GM18907 (cell line): ENCODE measurements at regions not wholly inside any gene's neighbourhood (a gene's known extent, or its start where the extent isn't known, plus 50 kb on each side); places are given as distances from the start of the nearest gene placed in this dataset.

Experiments used
- ATAC-seq: cut with Tn5 transposase; IDR thresholded peaks from one replicate; pipeline ENCODE4 v1.9.1; 2021; ENCODE audit warnings: mild to moderate bottlenecking, moderate library complexity; ENCODE audit not compliant: unreplicated experiment

DNA sequence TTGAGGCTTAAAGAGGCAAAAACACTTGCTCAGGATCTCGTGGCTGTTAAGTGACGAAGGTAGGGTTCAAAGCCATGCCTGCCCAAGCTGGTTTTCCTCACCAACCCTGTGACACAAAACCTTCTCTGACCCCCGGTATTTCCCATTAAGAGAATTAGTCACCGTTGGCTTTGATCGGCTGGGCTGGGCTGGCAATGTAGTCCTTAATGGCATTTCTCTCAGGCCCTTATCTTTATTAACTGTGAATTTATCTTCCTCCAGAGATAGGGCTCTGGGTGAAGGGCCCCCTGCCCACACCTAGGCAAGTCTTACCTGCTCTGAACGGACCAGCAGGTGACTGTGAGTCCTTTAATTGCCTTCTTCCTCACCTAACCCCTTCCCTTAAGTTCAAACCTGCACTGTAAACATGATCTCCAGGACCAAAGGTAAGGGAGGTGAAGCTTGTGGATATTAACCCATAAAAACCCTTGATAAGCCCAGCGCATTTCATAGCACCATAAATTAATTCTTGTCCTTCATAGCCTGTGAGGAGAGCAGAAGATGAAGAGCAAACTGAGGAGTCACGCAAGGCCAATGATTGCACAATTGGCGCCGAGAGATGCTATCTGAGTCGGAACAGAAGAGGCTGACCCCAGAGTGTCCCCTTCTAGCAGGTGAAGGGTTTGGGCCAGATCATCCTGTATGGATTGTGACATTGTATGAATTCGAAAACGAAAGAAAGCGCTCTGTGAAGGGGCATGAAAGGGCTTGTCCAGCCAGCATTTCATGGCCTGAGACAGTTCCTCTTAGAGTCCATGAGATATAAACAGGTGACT lies 790.8 kb upstream of the TBX3 start:
- ATAC-seq = no peak

GRCh38 chr12:115473257-115473956 lies 789.4 kb upstream of the TBX3 start:
- ATAC-seq = no peak

DNA sequence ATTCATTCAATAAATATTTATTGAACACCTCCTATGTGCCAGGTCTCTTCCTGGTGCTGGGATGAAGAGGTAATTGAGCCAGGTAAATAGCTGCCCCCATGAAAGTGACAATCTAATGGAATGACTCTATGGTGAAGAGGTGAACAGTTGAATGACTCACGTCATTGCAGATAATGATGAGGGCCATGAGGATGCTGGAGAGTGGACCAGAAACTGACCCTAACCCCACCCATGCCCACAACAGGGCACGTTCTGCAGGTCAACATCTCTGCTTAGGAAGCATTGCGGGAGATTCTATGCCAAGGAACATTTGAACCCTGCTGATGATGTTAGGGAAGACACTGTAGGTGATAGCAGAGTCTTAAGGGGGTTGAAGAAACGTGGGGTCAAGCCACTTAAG lies 788.9 kb upstream of the TBX3 start:
- no peak for ATAC-seq

DNA sequence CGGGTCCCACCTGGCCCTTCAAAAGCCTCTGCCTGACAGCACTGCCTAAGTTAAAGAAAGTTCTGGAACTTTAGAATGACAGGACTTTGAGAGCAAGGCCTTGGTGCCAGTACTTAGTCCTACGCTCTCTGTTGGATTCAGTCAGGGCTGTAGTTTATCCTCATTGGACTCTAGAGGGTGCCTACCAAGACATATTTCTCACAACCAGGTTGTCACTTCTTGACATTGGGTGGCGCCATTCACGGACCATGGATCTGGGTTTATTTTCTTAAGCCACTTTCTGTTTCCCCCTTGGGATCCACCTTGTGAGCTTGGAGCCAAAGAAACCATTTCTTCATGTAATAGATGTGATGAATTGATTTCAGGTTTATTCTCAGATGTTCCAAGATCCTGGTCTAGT lies 787.0 kb upstream of the TBX3 start:
- no peak for ATAC-seq

GRCh38 chr12:115470526-115470925 lies 786.6 kb upstream of the TBX3 start:
- ATAC-seq = no peak

GRCh38 chr12:115468087-115468510 lies 784.1 kb upstream of the TBX3 start:
- no peak for ATAC-seq

DNA sequence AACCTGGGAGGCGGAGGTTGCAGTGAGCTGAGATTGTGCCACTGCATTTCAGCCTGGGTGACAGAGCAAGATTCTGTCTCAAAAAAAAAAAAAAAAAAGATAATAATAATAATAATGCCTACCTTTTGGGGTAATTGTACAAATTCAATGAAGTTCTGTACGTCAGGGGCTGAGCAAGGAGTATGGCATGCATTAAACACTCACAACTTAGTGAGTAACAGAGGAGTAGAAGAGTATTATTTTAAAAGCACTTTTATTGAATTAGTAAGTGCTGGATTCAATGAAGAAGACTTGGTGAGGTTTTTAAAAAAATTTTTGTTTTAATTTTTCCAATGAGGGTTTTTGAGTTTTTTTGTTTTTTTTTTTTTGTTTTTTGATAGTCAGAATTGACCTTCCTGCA lies 783.6 kb upstream of the TBX3 start:
- ATAC-seq = no peak

GRCh38 chr12:115466076-115466475 lies 782.1 kb upstream of the TBX3 start:
- no peak for ATAC-seq

GRCh38 chr12:115464661-115465060 lies 780.7 kb upstream of the TBX3 start:
- no peak for ATAC-seq

GRCh38 chr12:115464111-115464581 lies 780.2 kb upstream of the TBX3 start:
- no peak for ATAC-seq

DNA sequence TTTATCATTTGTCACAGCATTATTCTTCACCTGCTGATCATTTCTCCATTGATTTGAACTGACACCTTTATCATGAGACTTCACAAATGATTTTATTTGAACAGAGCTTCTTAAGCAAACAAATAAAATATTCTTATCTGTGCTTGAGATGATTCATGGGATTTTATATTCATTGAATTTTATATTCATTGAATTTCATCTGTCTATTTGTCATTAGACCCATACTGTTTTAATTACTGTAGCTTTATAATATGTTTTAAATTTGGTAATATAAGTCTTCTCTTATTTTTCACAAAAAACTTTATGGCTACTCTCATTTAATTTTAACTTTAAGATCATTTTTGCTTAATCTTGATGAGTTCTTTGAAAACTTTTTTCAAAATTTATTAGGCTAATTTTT lies 777.4 kb upstream of the TBX3 start:
- ATAC-seq = no peak

DNA sequence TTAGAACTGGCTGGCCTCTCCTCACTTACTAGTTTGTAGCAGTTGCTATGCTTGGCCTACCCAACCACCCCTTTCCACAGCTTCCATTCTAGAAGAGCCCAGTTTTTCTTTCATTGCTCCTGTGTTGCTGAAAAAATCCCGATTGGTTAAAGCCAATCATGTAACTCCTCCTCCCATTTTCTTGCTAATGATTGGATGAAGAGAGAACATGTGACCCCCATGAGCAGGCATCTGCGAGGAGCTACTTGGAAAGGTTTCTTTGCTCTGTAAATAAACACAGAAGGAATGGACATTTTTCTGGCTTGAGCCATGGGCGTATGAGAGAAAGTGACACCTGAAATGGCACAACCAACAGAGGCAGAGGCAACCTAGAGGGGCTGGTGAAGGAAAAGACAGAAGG lies 773.8 kb upstream of the TBX3 start:
- ATAC-seq = no peak

DNA sequence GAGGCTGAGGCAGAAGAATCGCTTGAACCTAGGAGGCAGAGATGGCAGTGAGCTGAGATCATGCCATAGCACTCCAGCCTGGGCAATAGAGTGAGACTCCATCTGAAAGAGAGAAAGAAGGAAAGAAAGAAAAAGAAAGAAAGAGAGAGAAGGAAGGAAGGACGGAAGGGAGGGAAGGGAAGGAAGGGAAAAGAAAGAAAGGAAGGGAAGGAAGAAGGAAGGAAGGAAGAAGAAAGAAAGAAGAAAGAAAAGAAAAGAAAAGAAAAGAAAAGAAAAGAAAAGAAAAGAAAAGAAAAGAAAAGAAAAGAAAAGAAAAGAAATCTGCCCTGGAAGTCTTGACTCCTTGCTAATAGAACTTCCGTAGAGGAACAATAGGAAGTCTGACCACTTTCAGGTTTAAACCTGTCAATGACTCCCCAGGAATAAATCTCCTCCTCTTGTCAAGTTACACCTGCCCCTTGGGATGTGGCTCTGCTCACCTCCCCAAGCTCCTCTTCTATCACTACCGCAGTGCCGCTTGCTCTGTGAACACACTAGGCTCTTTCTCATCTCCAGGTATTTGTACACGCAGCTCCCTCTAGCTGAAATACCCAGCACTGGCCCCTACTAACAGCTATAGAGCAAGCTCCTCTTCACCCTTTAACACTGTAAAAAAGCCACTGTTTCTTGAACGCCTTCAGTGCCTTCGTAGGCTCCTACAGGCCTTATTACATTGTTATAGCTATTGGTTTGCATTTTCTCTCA lies 773.1 kb upstream of the TBX3 start:
- no peak for ATAC-seq

DNA sequence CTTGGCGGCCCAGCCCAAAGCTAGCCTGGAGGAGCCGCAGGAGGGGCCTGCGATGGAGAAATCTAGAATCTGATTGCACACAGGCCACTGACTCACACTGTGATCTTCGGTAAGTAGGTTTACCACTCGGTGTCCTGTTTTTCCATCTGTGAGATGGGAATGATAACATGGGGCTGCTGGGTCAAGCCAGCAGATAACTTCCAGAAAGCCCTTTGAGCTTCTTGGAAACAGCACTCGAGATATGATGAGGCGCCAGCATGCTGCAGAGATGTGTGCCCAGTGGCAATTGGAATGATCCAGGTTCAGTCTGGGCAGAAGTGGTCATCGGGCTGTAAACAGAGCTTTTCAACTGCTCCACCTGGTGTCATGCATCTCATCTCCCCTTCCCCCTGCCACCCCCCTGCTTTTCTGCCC lies 771.3 kb upstream of the TBX3 start:
- no peak for ATAC-seq

- ATAC-seq = no peak
These were observed 768.8 kb upstream of the TBX3 start for GRCh38 chr12:115452751-115453281.

DNA sequence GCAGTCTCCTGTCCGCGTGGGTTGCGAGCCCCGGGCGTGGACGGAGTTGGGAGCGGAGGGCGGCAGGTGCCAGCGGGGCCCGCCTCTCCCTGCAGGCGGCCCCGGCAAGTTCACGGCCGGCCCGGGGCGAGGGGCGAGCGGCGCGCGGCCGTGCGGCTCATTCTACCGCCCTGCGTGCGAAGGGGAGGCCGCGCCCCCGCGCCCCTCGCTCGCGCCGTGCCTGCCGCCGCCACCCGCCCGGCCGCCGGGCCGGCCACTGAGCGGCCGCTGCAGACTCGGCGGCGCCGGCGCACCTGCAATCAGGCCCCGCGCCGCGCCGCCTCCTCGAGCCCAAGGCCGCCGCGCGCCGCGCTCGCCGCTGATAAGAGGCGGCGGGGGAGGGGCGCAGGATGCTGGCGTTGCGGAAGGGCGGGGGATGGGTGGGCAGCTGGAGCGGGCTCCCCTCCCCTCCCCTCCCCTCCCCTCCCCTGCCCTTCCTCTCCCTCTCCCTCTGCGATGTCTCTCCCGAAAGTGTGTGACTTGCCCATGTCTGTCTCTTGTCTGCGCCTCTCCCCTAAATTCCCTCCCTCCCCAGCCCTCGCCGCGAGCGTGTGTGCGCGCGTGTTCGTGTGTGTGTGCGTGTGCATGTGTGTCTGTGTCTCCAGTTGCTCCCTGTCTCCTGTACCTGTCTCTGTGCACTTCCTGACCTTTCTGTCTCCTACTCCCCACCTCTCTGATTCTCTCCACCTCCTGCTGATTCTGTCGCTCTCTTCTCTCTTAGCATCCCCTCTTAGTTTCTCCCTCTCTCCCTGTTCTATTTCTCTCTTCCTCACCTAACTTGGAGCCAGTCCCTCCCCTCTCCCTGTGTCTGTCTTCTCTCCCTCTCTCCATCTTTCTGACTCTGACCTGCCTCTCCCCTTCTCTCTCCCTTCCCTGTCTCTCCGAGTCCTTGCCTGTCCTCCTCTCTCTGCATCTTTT lies 768.1 kb upstream of the TBX3 start:
- no peak for ATAC-seq

DNA sequence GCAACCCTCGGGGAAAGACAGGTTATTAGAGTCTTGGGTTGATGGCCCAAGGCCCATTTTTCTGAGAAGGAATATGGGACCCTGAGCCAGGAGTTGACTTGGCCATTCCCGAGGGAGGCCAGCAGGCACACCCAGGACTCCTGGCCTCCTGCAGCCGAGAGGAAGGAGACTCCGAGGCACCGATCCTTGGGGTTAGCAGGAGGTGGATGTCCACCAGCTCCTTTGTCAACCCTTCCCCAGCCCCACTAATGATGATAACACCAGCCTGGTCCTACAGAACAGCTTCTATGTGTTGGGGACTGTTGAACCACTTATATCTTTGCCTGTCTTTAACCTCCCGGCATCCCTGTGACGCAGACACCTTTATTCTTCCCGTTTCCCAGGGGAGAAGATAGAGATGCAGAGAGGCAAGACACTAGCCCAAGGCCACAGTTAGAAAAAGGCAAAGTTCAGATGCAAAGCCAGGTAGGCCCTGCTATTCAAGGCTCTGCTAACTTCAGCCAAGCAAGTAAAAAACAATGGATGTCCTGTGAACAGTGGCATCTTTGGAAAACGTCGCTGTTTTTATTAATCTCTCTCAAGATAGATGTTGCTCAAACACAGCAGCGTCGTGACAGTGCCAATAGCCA lies 767.3 kb upstream of the TBX3 start:
- no peak for ATAC-seq

GRCh38 chr12:115450710-115451109 lies 766.7 kb upstream of the TBX3 start:
- no peak for ATAC-seq

DNA sequence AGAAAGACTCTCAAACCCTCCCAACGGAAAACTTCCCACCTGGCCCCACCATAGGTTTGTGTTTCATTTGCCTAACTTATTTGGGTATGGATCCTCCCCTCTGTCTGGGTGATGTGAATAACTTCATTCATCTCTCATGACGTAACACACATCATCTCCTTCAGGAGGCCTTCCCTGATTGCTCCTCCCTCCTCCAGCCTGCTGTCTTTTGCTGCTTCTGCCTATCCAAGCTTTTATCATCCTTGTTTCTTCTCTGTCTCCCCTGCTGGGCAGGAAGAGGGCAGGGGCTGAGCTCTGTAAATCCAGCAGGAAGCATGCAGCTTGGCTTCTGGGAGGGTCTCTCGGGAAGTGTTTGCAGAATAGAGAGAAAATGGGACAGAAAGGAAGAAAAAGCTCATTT lies 766.0 kb upstream of the TBX3 start:
- ATAC-seq = no peak

GRCh38 chr12:115449526-115449925 lies 765.6 kb upstream of the TBX3 start:
- no peak for ATAC-seq
